Breast epithelium (tissue), 4 donors: ENCODE measurements at regions not wholly inside any gene's neighbourhood (a gene's known extent, or its start where the extent isn't known, plus 50 kb on each side); places are given as distances from the start of the nearest gene placed in this dataset.
"Not testable (repeated sequence)": the region's sequence is repeated elsewhere in the genome, so short reads cannot be mapped to it uniquely, and the experiment has no call there.

Source experiments
- DNase-seq, 2 donors: peaks; one replicate each; pipeline ENCODE4 v3.0.0-alpha.2; 2019; ENCODE audit warnings: low spot score in 2 of 2
- H3K27ac ChIP-seq, 2 donors: fragments of 200-600 bp; sonication (generic) in 1 of 2; one replicate each; pipeline ENCODE4 v1.5.1; 2016 to 2019; ENCODE audit warnings: mild to moderate bottlenecking in 1 of 2
- H3K27me3 ChIP-seq, 2 donors: fragments of 200-600 bp; sonication (generic) in 1 of 2; one replicate each; pipeline versions ENCODE4 v1.5.1 to v1.6.0; 2017 to 2019; ENCODE audit warnings: control low read depth in 1 of 2, mild to moderate bottlenecking in 1 of 2
- H3K36me3 ChIP-seq: fragments of 200-600 bp; one replicate; pipeline ENCODE4 v1.5.1; 2019
- H3K4me1 ChIP-seq, 2 donors: fragments of 200-600 bp; sonication (generic); one replicate each; pipeline ENCODE4 v1.5.1; 2016 to 2019; ENCODE audit warnings: control low read depth in 1 of 2
- H3K4me3 ChIP-seq, 3 donors: fragments of 200-600 bp; sonication (generic); 1 replicate in 2 of 3; 2 replicates in 1 of 3; pipeline ENCODE4 v1.5.1; 2016 to 2019; ENCODE audit warnings: mild to moderate bottlenecking in 3 of 3, moderate library complexity in 2 of 3
- H3K9me3 ChIP-seq, 2 donors: fragments of 200-600 bp; sonication (generic) in 1 of 2; one replicate each; pipeline ENCODE4 v1.5.1; 2016 to 2019; ENCODE audit warnings: control low read depth in 1 of 2
- POLR2A ChIP-seq: fragments of 450-650 bp; IDR thresholded peaks from one replicate; pipeline ENCODE4 v1.6.1; 2016; ENCODE audit warnings: antibody characterized with exemption, mild to moderate bottlenecking, moderate library complexity
- POLR2AphosphoS5 ChIP-seq, 3 donors: sonication (generic); formaldehyde crosslinking; IDR thresholded peaks; one replicate each; pipeline ENCODE4 v1.6.1; 2017; ENCODE audit warnings: antibody characterized with exemption in 3 of 3
- intact Hi-C: fragments of 100-400 bp; cut with DNase I; formaldehyde crosslinking; loops from one replicate; pipeline ENCODE4 v1.15.1; 2023; ENCODE audit warnings: low total_unique reads
- TF ChIP-seq, protein P1 (sequence below), 3 donors: fragments of 450-650 bp; IDR thresholded peaks; one replicate each; pipeline ENCODE4 v1.5.1; 2016 to 2017; ENCODE audit warnings: antibody characterized with exemption in 3 of 3, mild to moderate bottlenecking in 3 of 3, moderate library complexity in 3 of 3

DNA sequence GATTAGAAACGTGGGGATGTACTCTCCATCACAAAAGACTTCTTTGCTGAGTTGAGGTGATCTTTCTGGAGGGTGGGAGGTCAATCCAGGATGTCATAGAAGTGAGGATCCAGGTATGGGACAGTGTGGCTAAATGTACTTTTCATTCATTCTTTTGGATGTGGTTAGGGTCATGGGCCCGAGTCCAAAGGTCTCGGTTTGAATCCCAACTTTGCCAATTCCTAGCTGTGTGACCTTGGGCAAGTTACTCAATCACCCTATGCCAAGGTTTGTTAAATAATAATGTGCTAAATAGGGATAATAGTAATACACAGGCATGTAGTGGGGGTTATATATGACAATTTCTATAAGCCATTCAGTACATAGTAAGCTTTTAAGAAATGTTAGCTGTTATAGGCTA, 91.4 kb downstream of the SAMD9 start:
- Histone ChIP-seq H3K4me1 (no peaks in the 10 kb centered on the region), H3K27me3 (no peaks in the 10 kb centered on the region), H3K27ac (no peak overlapping the region), H3K4me3 (no peak overlapping the region), H3K9me3 (no peaks in the 10 kb centered on the region), H3K36me3 (no peaks in the 10 kb centered on the region)
- TF ChIP-seq, protein P1, sequence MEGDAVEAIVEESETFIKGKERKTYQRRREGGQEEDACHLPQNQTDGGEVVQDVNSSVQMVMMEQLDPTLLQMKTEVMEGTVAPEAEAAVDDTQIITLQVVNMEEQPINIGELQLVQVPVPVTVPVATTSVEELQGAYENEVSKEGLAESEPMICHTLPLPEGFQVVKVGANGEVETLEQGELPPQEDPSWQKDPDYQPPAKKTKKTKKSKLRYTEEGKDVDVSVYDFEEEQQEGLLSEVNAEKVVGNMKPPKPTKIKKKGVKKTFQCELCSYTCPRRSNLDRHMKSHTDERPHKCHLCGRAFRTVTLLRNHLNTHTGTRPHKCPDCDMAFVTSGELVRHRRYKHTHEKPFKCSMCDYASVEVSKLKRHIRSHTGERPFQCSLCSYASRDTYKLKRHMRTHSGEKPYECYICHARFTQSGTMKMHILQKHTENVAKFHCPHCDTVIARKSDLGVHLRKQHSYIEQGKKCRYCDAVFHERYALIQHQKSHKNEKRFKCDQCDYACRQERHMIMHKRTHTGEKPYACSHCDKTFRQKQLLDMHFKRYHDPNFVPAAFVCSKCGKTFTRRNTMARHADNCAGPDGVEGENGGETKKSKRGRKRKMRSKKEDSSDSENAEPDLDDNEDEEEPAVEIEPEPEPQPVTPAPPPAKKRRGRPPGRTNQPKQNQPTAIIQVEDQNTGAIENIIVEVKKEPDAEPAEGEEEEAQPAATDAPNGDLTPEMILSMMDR (IDR thresholded peaks at IDR 0.05): no peak
- TF ChIP-seq POLR2AphosphoS5 (IDR thresholded peaks at IDR 0.05) (no peak), POLR2A (no peak)
- DNase-seq: no peak
- intact Hi-C loops: no loop called here

DNA sequence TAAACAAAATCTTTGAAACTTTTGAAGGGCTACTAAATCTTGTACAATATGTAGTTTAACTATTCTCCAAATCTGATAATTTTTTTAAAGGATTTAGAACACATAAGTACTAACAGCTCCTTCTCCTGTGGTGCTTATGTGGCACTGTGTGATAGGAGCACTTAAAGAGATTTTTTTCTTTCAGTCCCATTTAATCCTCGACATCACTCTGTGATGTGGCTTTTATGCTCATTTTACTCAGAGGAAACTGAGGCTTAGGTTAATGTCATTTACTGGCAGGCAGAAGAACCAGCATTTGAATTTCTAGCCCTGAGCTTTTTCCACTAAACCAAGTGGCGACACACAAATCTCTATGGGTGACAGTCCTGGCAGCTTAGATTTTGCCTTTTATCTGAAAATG, 92.4 kb downstream of the SAMD9 start:
- H3K36me3 ChIP-seq: no peaks in the 10 kb centered on the region
- H3K27ac ChIP-seq: no peak overlapping the region
- TF ChIP-seq, protein P1 (IDR thresholded peaks at IDR 0.05): no peak
- TF ChIP-seq POLR2AphosphoS5 (IDR thresholded peaks at IDR 0.05): no peak
- TF ChIP-seq POLR2A: no peak
- no peaks in the 10 kb centered on the region for H3K4me1 ChIP-seq
- H3K27me3 ChIP-seq: no peaks in the 10 kb centered on the region
- DNase-seq: no peak
- intact Hi-C loops: no loop called here
- H3K9me3 ChIP-seq: no peaks in the 10 kb centered on the region
- H3K4me3 ChIP-seq: no peak overlapping the region

GRCh38 chr7:93022931-93023478, 94.8 kb downstream of the SAMD9 start:
- H3K36me3 ChIP-seq, H3K9me3 ChIP-seq, intact Hi-C loops, H3K27me3 ChIP-seq, H3K27ac ChIP-seq, H3K4me3 ChIP-seq, H3K4me1 ChIP-seq, DNase-seq: not testable (repeated sequence)

- DNase-seq: no peak
- no peak overlapping the region for H3K4me3 ChIP-seq
- no peaks in the 10 kb centered on the region for H3K4me1 ChIP-seq
- H3K9me3 ChIP-seq: no peaks in the 10 kb centered on the region
- H3K27me3 ChIP-seq: no peaks in the 10 kb centered on the region
- H3K27ac ChIP-seq: no peak overlapping the region
- TF ChIP-seq POLR2A (no peak), POLR2AphosphoS5 (IDR thresholded peaks at IDR 0.05) (no peak)
- TF ChIP-seq, protein P1 (IDR thresholded peaks at IDR 0.05): no peak
- no peaks in the 10 kb centered on the region for H3K36me3 ChIP-seq
- intact Hi-C loops: no loop called here
Measured at GRCh38 chr7:93021748-93022147, 96.0 kb downstream of the SAMD9 start.

DNA sequence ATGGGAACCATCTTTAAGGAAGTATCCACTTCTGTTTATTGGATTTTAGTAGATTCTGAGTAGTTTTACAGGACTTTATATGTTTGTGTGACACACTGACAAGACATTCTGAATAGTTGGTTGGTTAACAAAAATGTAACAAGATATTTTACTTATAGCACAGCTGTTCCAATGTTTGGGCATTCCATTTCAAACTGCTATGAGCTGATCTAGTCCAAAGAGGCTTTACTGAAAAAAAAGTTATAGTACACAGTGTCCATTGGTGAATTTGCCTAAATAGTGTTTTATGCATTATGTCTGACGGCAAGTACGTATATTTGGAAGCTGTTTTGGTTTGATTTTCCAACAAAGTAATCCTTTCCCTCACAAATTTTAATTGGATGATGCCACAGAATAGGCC, 99.1 kb downstream of the SAMD9 start:
- Histone ChIP-seq H3K27ac (no peak overlapping the region), H3K4me1 (no peaks in the 10 kb centered on the region), H3K9me3 (no peaks in the 10 kb centered on the region), H3K4me3 (no peak overlapping the region), H3K27me3 (no peaks in the 10 kb centered on the region), H3K36me3 (no peaks in the 10 kb centered on the region)
- TF ChIP-seq, protein P1 (IDR thresholded peaks at IDR 0.05): no peak
- no peak for TF ChIP-seq POLR2A
- no peak for TF ChIP-seq POLR2AphosphoS5 (IDR thresholded peaks at IDR 0.05)
- intact Hi-C loops: no loop called here
- no peak for DNase-seq
